GM12892 (cell line): ENCODE measurements at regions not wholly inside any gene's neighbourhood (a gene's known extent, or its start where the extent isn't known, plus 50 kb on each side); places are given as distances from the start of the nearest gene placed in this dataset.

Experiments used
- POLR2A ChIP-seq: IDR thresholded peaks from 2 replicates; pipeline ENCODE4 v1.6.1; 2011; ENCODE audit warnings: low read depth, low read length, control low read depth
- POLR2AphosphoS5 ChIP-seq: IDR thresholded peaks from 2 replicates; pipeline ENCODE4 v1.6.1; 2011; ENCODE audit warnings: low read depth, low read length, control low read depth

- TF ChIP-seq POLR2AphosphoS5, result no peak
- TF ChIP-seq POLR2A, result no peak
Observed at GRCh38 chr5:171521219-171521633, 101.8 kb downstream of the FGF18 start.
